A673 (cell line): ENCODE measurements at regions not wholly inside any gene's neighbourhood (a gene's known extent, or its start where the extent isn't known, plus 50 kb on each side); places are given as distances from the start of the nearest gene placed in this dataset.

Experiments
- BruUV-seq: library from RNA; stranded (reverse); fragments of 400-500 nt; replicated peaks from 2 replicates; lab custom pipeline; 2021; lab: Mats Ljungman, UMichigan
- CTCF ChIA-PET: fragments of 300-600 bp; sonication (Branson Sonifier 250); formaldehyde crosslinking; loops from one replicate; lab custom pipeline; 2022; ENCODE audit warnings: antibody characterized with exemption; lab: Charles Lee
- POLR2A ChIA-PET: fragments of 300-600 bp; sonication (Branson Sonifier 250); formaldehyde crosslinking; loops from one replicate; lab custom pipeline; 2022; ENCODE audit warnings: antibody characterized with exemption; ENCODE audit not compliant: low non-redundant PET; lab: Charles Lee
- DNase-seq: peaks from one replicate; pipeline ENCODE4 v3.0.0-alpha.2; 2015; ENCODE audit warnings: low spot score
- H3K27ac ChIP-seq: fragments of 200-600 bp; sonication (generic); 2 replicates; pipeline ENCODE4 v1.5.1; 2016; ENCODE audit warnings: mixed run types, low read depth, mild to moderate bottlenecking, mixed read lengths, antibody characterized with exemption, low read length; ENCODE audit not compliant: poor library complexity, severe bottlenecking
- H3K27me3 ChIP-seq: fragments of 200-600 bp; sonication (generic); replicated peaks from 2 replicates; pipeline ENCODE4 v1.6.1; 2017; ENCODE audit warnings: mixed run types, low read depth, mild to moderate bottlenecking, mixed read lengths, antibody characterized with exemption, low read length; ENCODE audit not compliant: insufficient read depth, poor library complexity
- H3K36me3 ChIP-seq: fragments of 200-600 bp; sonication (generic); 2 replicates; pipeline ENCODE4 v1.6.1; 2016; ENCODE audit warnings: mixed run types, mild to moderate bottlenecking, mixed read lengths, antibody characterized with exemption, low read length; ENCODE audit not compliant: insufficient read depth, poor library complexity, severe bottlenecking
- H3K4me1 ChIP-seq: fragments of 200-600 bp; sonication (generic); 2 replicates; pipeline ENCODE4 v1.6.1; 2017; ENCODE audit warnings: mixed run types, mild to moderate bottlenecking, mixed read lengths, antibody characterized with exemption, low read length; ENCODE audit not compliant: insufficient read depth, poor library complexity, severe bottlenecking
- H3K4me3 ChIP-seq: fragments of 200-600 bp; sonication (generic); 2 replicates; pipeline ENCODE4 v1.5.1; 2016; ENCODE audit warnings: low read depth, mixed run types, mild to moderate bottlenecking, mixed read lengths, low read length; ENCODE audit not compliant: poor library complexity, severe bottlenecking
- H3K9me3 ChIP-seq: fragments of 200-600 bp; sonication (generic); 2 replicates; pipeline ENCODE4 v1.6.1; 2016; ENCODE audit warnings: mixed run types, low read depth, mild to moderate bottlenecking, mixed read lengths, antibody characterized with exemption, low read length; ENCODE audit not compliant: poor library complexity, severe bottlenecking
- CTCF ChIP-seq: fragments of 300-800, 200-600 bp; sonication (generic); conservative IDR thresholded peaks from 2 replicates; pipeline ENCODE4 v1.5.1; 2017; ENCODE audit warnings: low read depth, mild to moderate bottlenecking, antibody characterized with exemption, low read length, moderate library complexity, mixed read lengths
- EZH2 ChIP-seq: fragments of 200-600 bp; sonication (generic); IDR thresholded peaks from 2 replicates; pipeline ENCODE4 v1.6.1; 2017; ENCODE audit warnings: borderline replicate concordance, low read depth, mild to moderate bottlenecking, mixed read lengths, antibody characterized with exemption, low read length; ENCODE audit not compliant: poor library complexity, severe bottlenecking
- intact Hi-C: fragments of 100-400 bp; cut with micrococcal nuclease; formaldehyde crosslinking; loops from one replicate; pipeline ENCODE4 v1.10.0; 2022; ENCODE audit not compliant: unreplicated experiment

- no peaks in the 10 kb centered on the region for H3K36me3 ChIP-seq
- BruUV-seq, result no TSS peak
- intact Hi-C loops, result no loop called here
- H3K9me3 ChIP-seq, result no peaks in the 10 kb centered on the region
- no peak overlapping the region for H3K4me3 ChIP-seq
- ChIA-PET CTCF (no interaction called here), POLR2A (no interaction called here)
- TF ChIP-seq EZH2 (no peak), CTCF (no peak)
- no peak for DNase-seq
- no peaks in the 10 kb centered on the region for H3K4me1 ChIP-seq
- H3K27me3 ChIP-seq, result no peaks in the 10 kb centered on the region
- H3K27ac ChIP-seq, result no peak overlapping the region
These were observed 471.7 kb downstream of the EFNB2 start for GRCh38 chr13:106063591-106064313.

GRCh38 chr13:106061781-106062180 lies 473.7 kb downstream of the EFNB2 start:
- H3K27me3 ChIP-seq, result no peaks in the 10 kb centered on the region
- CTCF ChIA-PET, result no interaction called here

GRCh38 chr13:106056851-106057250 lies 478.6 kb downstream of the EFNB2 start:
- H3K4me3 ChIP-seq, result no peak overlapping the region
- BruUV-seq, result no TSS peak
- H3K27ac ChIP-seq, result no peak overlapping the region
- no peak for TF ChIP-seq CTCF
- TF ChIP-seq EZH2, result no peak
- POLR2A ChIA-PET, result no interaction called here
- DNase-seq, result no peak
- intact Hi-C loops, result no loop called here
- no peaks in the 10 kb centered on the region for H3K4me1 ChIP-seq
- H3K36me3 ChIP-seq, result no peaks in the 10 kb centered on the region
- no peaks in the 10 kb centered on the region for H3K27me3 ChIP-seq
- no peaks in the 10 kb centered on the region for H3K9me3 ChIP-seq
- CTCF ChIA-PET, result no interaction called here

More at GRCh38 chr13:106061781-106062180, 473.7 kb downstream of the EFNB2 start:
- no peaks in the 10 kb centered on the region for H3K4me1 ChIP-seq
- no peaks in the 10 kb centered on the region for H3K9me3 ChIP-seq
- POLR2A ChIA-PET, result no interaction called here
- intact Hi-C loops, result no loop called here
- no TSS peak for BruUV-seq
- no peaks in the 10 kb centered on the region for H3K36me3 ChIP-seq
- DNase-seq, result no peak
- H3K4me3 ChIP-seq, result no peak overlapping the region
- TF ChIP-seq EZH2, result no peak
- TF ChIP-seq CTCF, result no peak
- no peak overlapping the region for H3K27ac ChIP-seq
